Lower leg skin (tissue), 3 donors: ENCODE measurements at regions not wholly inside any gene's neighbourhood (a gene's known extent, or its start where the extent isn't known, plus 50 kb on each side); places are given as distances from the start of the nearest gene placed in this dataset.

Source experiments
- CTCF ChIP-seq, 3 donors: fragments of 450-650 bp; IDR thresholded peaks; one replicate each; pipeline ENCODE4 v1.5.1; 2016; ENCODE audit warnings: antibody characterized with exemption in 3 of 3, mild to moderate bottlenecking in 3 of 3, moderate library complexity in 2 of 3
- POLR2A ChIP-seq, 2 donors: fragments of 450-650 bp; IDR thresholded peaks; one replicate each; pipeline ENCODE4 v1.6.1; 2016 to 2017; ENCODE audit warnings: antibody characterized with exemption in 2 of 2, mild to moderate bottlenecking in 1 of 2, moderate library complexity in 1 of 2

- TF ChIP-seq POLR2A (IDR thresholded peaks at IDR 0.05) (no peak), CTCF (IDR thresholded peaks at IDR 0.05) (no peak)
Observed at GRCh38 chr22:27580311-27580897, 221.2 kb downstream of the MN1 start.
